ENCODE measurements at regions not wholly inside any gene's neighbourhood (a gene's known extent, or its start where the extent isn't known, plus 50 kb on each side); places are given as distances from the start of the nearest gene placed in this dataset.

DNA sequence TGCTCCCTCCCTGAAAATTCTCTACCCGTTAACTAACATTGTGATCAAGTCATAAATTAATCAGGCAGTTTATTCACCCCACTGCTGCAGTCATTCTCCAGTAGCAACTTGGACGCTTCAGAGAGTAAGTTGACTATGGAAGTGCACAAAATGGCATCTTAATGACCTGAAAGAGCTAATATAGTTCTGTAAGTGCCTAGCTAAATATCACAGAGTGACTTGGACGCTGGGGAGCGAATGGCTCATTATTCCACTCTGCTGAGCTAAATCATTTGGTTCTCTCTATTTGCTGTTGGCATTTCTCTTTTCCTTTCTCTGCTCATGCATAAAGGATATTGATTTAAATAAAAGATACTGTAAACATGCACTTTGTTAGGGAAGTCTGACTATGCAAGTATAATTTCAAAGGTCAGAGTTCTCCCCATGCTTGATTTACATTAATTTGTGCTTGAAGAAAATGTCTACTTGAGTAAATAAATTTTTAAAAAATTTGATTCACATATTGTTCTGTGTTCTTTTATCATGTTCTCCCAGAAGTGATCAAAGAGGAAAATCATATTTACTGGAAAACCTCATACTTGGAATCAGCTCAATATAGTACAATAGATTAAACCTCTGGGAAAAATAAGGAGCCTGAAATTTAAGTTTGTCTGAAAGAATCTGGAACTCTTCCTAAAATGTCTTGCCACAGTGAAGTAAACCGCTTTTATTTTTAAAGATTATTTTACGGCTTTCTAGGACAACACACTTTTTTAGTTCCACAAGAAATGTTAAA is 169.5 kb upstream of the HAPLN1 start:
- no peaks in the 10 kb centered on the region for H3K4me1 ChIP-seq
- no peak overlapping the region for H3K27ac ChIP-seq
- H3K27me3 ChIP-seq, result no peaks in the 10 kb centered on the region
- H3K36me3 ChIP-seq, result no peaks in the 10 kb centered on the region
- no peak for ATAC-seq
- no peak overlapping the region for H3K4me3 ChIP-seq
- no peaks in the 10 kb centered on the region for H3K9me3 ChIP-seq
- DNase-seq, result no peak
- 79 to 84% (median 81%) methylated on average over 6 of the region's 6 CpGs for WGBS, 4 donors
- no peak for TF ChIP-seq POLR2A (IDR thresholded peaks at IDR 0.05)
- TF ChIP-seq, protein P1, sequence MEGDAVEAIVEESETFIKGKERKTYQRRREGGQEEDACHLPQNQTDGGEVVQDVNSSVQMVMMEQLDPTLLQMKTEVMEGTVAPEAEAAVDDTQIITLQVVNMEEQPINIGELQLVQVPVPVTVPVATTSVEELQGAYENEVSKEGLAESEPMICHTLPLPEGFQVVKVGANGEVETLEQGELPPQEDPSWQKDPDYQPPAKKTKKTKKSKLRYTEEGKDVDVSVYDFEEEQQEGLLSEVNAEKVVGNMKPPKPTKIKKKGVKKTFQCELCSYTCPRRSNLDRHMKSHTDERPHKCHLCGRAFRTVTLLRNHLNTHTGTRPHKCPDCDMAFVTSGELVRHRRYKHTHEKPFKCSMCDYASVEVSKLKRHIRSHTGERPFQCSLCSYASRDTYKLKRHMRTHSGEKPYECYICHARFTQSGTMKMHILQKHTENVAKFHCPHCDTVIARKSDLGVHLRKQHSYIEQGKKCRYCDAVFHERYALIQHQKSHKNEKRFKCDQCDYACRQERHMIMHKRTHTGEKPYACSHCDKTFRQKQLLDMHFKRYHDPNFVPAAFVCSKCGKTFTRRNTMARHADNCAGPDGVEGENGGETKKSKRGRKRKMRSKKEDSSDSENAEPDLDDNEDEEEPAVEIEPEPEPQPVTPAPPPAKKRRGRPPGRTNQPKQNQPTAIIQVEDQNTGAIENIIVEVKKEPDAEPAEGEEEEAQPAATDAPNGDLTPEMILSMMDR (IDR thresholded peaks at IDR 0.05), result no peak
- intact Hi-C loops (cut with DNase I), result no loop called here

DNA sequence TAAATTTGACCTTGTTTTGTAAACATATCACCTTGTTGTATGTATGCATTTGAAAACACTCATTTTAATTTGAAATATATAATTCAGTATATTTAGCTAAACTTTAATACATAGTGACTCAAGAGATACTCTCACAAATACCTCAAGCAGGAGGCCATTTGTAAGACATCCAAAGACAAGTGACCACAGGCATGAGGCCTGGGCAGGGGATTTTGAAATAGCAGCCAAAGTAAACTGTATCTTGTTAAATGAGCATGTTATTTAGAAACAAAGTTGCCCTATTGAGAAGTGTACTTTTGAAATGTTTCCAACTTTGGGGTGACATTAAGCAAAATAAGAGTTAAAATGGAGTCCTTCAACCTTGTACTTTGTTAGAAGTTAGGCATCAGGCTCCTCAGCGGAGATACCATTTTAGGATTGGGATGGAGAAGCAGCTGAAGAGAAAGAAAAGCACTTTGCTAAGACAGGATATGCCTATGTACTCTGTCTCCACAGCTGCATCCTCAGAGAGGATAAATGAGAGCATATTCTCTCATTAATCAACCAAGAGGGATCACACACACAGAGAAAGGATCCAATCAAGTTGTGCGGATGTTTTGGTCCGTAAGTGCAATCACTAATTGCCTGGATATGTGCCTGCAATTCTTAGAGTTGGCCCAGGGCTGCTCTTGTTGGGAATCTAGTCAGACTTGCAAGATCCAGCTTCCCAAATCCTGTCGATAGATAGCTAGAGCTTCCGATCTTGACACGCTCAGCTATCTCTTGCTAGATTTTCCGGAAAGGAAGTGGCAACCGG is 157.5 kb upstream of the HAPLN1 start:
- H3K4me3 ChIP-seq, result peak overlapping the region in 3 of 12 donors; percentile 7 to 38 (median 32)

DNA sequence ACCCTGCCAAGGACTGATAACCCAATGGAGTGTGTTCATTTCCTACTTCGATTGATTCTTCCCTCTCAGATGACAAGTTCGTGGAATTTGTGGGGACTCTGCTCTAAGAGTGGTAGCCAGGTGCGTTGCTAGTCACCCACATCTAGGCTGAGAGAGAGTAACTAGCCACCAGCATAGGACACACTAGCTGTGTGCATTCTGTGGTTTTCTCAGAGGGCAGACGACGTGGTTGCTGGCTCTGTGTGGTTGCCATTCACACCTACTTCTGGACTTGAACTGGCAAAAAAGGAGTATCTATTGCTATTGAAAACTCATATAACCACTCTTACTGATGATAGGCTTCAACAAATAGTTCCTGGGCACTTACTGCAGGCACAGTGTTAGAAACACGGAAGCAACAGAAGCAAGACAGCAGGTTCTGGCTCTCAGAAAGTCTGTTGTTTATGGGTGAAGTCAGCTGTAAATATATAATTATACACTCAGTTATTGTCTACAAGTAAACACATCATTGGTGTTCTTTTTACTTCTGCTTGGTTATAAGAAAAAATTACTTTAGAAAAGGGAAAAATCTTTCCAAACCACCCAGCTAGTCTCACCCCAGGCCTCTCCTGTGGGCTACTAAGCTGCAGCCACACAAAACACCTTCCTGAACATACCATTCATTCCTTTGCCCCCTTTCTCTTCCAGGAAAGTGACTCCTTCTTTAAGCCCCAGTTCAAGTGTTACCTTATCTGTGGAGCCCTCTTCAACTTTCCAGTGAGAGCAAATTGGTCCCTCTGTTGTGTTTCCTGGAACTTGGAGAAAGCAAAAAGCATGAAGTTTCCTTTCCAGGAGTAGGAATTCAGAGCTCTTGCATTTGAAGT is 151.1 kb upstream of the HAPLN1 start:
- intact Hi-C loops (cut with DNase I), result no loop called here
- Histone ChIP-seq H3K27me3 (no peaks in the 10 kb centered on the region), H3K27ac (no peak overlapping the region), H3K36me3 (no peaks in the 10 kb centered on the region), H3K4me1 (no peaks in the 10 kb centered on the region), H3K9me3 (no peaks in the 10 kb centered on the region), H3K4me3 (no peak overlapping the region)
- 76 to 90% (median 84%) methylated on average over 6 of the region's 6 CpGs for WGBS, 4 donors
- ATAC-seq, result no peak
- TF ChIP-seq POLR2A (IDR thresholded peaks at IDR 0.05), result no peak
- TF ChIP-seq, protein P1 (IDR thresholded peaks at IDR 0.05), result no peak
- DNase-seq, result no peak

More for the DNA sequence above, 157.5 kb upstream of the HAPLN1 start:
- no peak for DNase-seq
- no peaks in the 10 kb centered on the region for H3K4me1 ChIP-seq
- TF ChIP-seq, protein P1 (IDR thresholded peaks at IDR 0.05), result no peak
- no peak for TF ChIP-seq POLR2A (IDR thresholded peaks at IDR 0.05)
- 48 to 62% (median 50%) methylated on average over 8 of the region's 8 CpGs for WGBS, 4 donors
- no peaks in the 10 kb centered on the region for H3K27me3 ChIP-seq
- intact Hi-C loops (cut with DNase I), result no loop called here
- no peaks in the 10 kb centered on the region for H3K9me3 ChIP-seq
- H3K36me3 ChIP-seq, result no peaks in the 10 kb centered on the region
- no peak for ATAC-seq
- peak overlapping the region in 2 of 12 donors; percentile 21 to 35 for H3K27ac ChIP-seq

DNA sequence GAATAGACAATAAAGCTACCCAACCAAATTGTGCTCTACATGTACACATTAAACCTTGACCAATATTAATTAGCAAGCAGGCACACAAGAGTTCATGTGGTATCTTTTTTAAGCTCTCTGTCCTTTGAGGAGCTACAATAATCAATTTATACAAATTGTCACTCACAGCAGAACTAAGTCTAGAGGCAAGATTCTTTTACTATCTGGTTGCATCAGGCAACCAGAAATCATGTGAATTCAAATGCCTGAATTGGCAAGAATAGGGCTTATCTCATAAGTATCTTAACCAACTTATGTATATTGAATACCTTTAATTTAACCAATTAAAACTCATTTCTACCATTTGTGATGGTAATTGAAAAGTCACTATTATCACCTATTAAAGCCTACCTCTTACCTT is 145.5 kb upstream of the HAPLN1 start:
- TF ChIP-seq POLR2A (IDR thresholded peaks at IDR 0.05), result no peak
- TF ChIP-seq, protein P1 (IDR thresholded peaks at IDR 0.05), result no peak
- no peak overlapping the region for H3K27ac ChIP-seq
- H3K4me1 ChIP-seq, result no peaks in the 10 kb centered on the region
- H3K4me3 ChIP-seq, result no peak overlapping the region
- no peaks in the 10 kb centered on the region for H3K36me3 ChIP-seq
- ATAC-seq (no peak), DNase-seq (no peak)
- H3K27me3 ChIP-seq, result no peaks in the 10 kb centered on the region
- H3K9me3 ChIP-seq, result no peaks in the 10 kb centered on the region
- intact Hi-C loops (cut with DNase I), result no loop called here

All from heart left ventricle (tissue), 16 donors.